ENCODE measurements at regions not wholly inside any gene's neighbourhood (a gene's known extent, or its start where the extent isn't known, plus 50 kb on each side); places are given as distances from the start of the nearest gene placed in this dataset.

GRCh38 chr5:87136733-87137132, 130.9 kb upstream of the RASA1 start:
- H3K36me3 ChIP-seq (ENCODE audit: insufficient read depth, low read length): no peaks in the 10 kb centered on the region
- no peaks in the 10 kb centered on the region for H3K27me3 ChIP-seq (ENCODE audit: insufficient read depth, low read depth, low read length)
- H3F3A ChIP-seq (ENCODE audit: insufficient read depth, low read length, poor library complexity, severe bottlenecking): no peaks in the 10 kb centered on the region
- no peak overlapping the region for H3K4me2 ChIP-seq (ENCODE audit: low read length)
- H3K79me2 ChIP-seq (replicated peaks; ENCODE audit: insufficient read depth, low read length): no peaks in the 10 kb centered on the region
- H3K27ac ChIP-seq (ENCODE audit: low read length): no peak overlapping the region
- no peaks in the 10 kb centered on the region for H3K9me2 ChIP-seq (ENCODE audit: insufficient read depth, low read length)
- TF ChIP-seq CTCF (IDR thresholded peaks at IDR 0.05; ENCODE audit: poor library complexity, severe bottlenecking): no peak
- no peak for TF ChIP-seq RAD21 (conservative IDR thresholded peaks at IDR 0.05)
- TF ChIP-seq SMC3 (conservative IDR thresholded peaks at IDR 0.05; ENCODE audit: poor library complexity): no peak
- TF ChIP-seq REST (IDR thresholded peaks at IDR 0.05; ENCODE audit: borderline replicate concordance): no peak
- no peak for TF ChIP-seq TAF1 (IDR thresholded peaks at IDR 0.05; ENCODE audit: low read depth)
- no peak for TF ChIP-seq EP300 (conservative IDR thresholded peaks at IDR 0.05; ENCODE audit: poor library complexity, severe bottlenecking)
- no peak for TF ChIP-seq MXI1 (conservative IDR thresholded peaks at IDR 0.05; ENCODE audit: poor library complexity, severe bottlenecking)
- no peak for TF ChIP-seq EZH2 (IDR thresholded peaks at IDR 0.05; ENCODE audit: borderline replicate concordance, insufficient read depth, low read length, poor library complexity, severe bottlenecking)
- TF ChIP-seq POLR2AphosphoS5 (IDR thresholded peaks at IDR 0.05): no peak
- no peaks in the 10 kb centered on the region for H3K9me3 ChIP-seq (ENCODE audit: low read length)
- H3K9ac ChIP-seq (ENCODE audit: low read length): no peak overlapping the region
- no peaks in the 10 kb centered on the region for H4K20me1 ChIP-seq (ENCODE audit: insufficient read depth)
- H2AFZ ChIP-seq (ENCODE audit: low read depth, low read length): no peak overlapping the region
- H3K4me3 ChIP-seq (ENCODE audit: low read length): no peak overlapping the region

- no peaks in the 10 kb centered on the region for H3K27me3 ChIP-seq (ENCODE audit: insufficient read depth, low read depth, low read length)
- no peak overlapping the region for H3K4me3 ChIP-seq (ENCODE audit: low read length)
- no peaks in the 10 kb centered on the region for H3F3A ChIP-seq (ENCODE audit: insufficient read depth, low read length, poor library complexity, severe bottlenecking)
- no peaks in the 10 kb centered on the region for H3K9me3 ChIP-seq (ENCODE audit: low read length)
- no peak overlapping the region for H3K27ac ChIP-seq (ENCODE audit: low read length)
- H3K9ac ChIP-seq (ENCODE audit: low read length): no peak overlapping the region
- H4K20me1 ChIP-seq (ENCODE audit: insufficient read depth): no peaks in the 10 kb centered on the region
- no peak overlapping the region for H3K4me2 ChIP-seq (ENCODE audit: low read length)
- H3K36me3 ChIP-seq (ENCODE audit: insufficient read depth, low read length): no peaks in the 10 kb centered on the region
- TF ChIP-seq REST (IDR thresholded peaks at IDR 0.05; ENCODE audit: borderline replicate concordance): no peak
- H2AFZ ChIP-seq (ENCODE audit: low read depth, low read length): no peak overlapping the region
- no peaks in the 10 kb centered on the region for H3K79me2 ChIP-seq (replicated peaks; ENCODE audit: insufficient read depth, low read length)
- H3K9me2 ChIP-seq (ENCODE audit: insufficient read depth, low read length): no peaks in the 10 kb centered on the region
Observed at GRCh38 chr5:87137283-87137682, 130.4 kb upstream of the RASA1 start.

Measured in neural cell (in vitro differentiated cells).